Activated T-cell treated with anti-CD3 and anti-CD28 coated beads, Interleukin-2, amount 50 U/mL, for 24 hours (primary cell): ENCODE measurements at regions not wholly inside any gene's neighbourhood (a gene's known extent, or its start where the extent isn't known, plus 50 kb on each side); places are given as distances from the start of the nearest gene placed in this dataset.

ENCODE experiments used
- DNase-seq: peaks from one replicate; pipeline ENCODE4 v3.0.0-alpha.2; 2020
- H3K27ac Mint-ChIP-seq: 2 replicates; pipeline ENCODE4 v1.8.0; 2020; ENCODE audit warnings: mild to moderate bottlenecking, mixed read lengths
- H3K27me3 Mint-ChIP-seq: 2 replicates; pipeline ENCODE4 v1.8.0; 2020; ENCODE audit warnings: mixed read lengths
- H3K36me3 Mint-ChIP-seq: 2 replicates; pipeline ENCODE4 v1.8.0; 2020; ENCODE audit warnings: low read depth, mixed read lengths
- H3K4me1 Mint-ChIP-seq: 2 replicates; pipeline ENCODE4 v1.8.0; 2020; ENCODE audit warnings: low read depth, mixed read lengths
- H3K4me3 Mint-ChIP-seq: 2 replicates; pipeline ENCODE4 v1.8.0; 2020; ENCODE audit warnings: mild to moderate bottlenecking, moderate library complexity, mixed read lengths
- H3K9me3 Mint-ChIP-seq: 2 replicates; pipeline ENCODE4 v1.8.0; 2020; ENCODE audit warnings: mixed read lengths

- no peak for DNase-seq
- Mint-ChIP-seq H3K4me1 (no peaks in the 10 kb centered on the region), H3K9me3 (no peaks in the 10 kb centered on the region), H3K36me3 (no peaks in the 10 kb centered on the region), H3K27me3 (peaks cover 6% of the 10 kb centered on the region), H3K4me3 (no peak overlapping the region), H3K27ac (no peak overlapping the region)
Observed at GRCh38 chr6:99066044-99066443, 118.3 kb upstream of the FBXL4 start.

GRCh38 chr6:99064834-99065233, 117.1 kb upstream of the FBXL4 start:
- no peak for DNase-seq
- Mint-ChIP-seq H3K9me3 (no peaks in the 10 kb centered on the region), H3K4me3 (no peak overlapping the region), H3K4me1 (no peaks in the 10 kb centered on the region), H3K36me3 (no peaks in the 10 kb centered on the region), H3K27ac (no peak overlapping the region), H3K27me3 (peaks cover 4% of the 10 kb centered on the region)

GRCh38 chr6:99036672-99037071, 88.9 kb upstream of the FBXL4 start:
- no peaks in the 10 kb centered on the region for H3K4me1 Mint-ChIP-seq
- H3K27me3 Mint-ChIP-seq: peaks cover 10% of the 10 kb centered on the region
- H3K36me3 Mint-ChIP-seq: no peaks in the 10 kb centered on the region
- no peaks in the 10 kb centered on the region for H3K9me3 Mint-ChIP-seq
- no peak for DNase-seq
- H3K27ac Mint-ChIP-seq: no peak overlapping the region
- H3K4me3 Mint-ChIP-seq: no peak overlapping the region

- Mint-ChIP-seq H3K36me3 (no peaks in the 10 kb centered on the region), H3K27ac (no peak overlapping the region), H3K4me3 (no peak overlapping the region), H3K27me3 (peaks cover 3% of the 10 kb centered on the region), H3K9me3 (no peaks in the 10 kb centered on the region), H3K4me1 (no peaks in the 10 kb centered on the region)
- DNase-seq: no peak
Observed at GRCh38 chr6:99032396-99032795, 84.7 kb upstream of the FBXL4 start.

GRCh38 chr6:99031957-99032356, 84.2 kb upstream of the FBXL4 start:
- Mint-ChIP-seq H3K27me3 (peaks cover under 1% of the 10 kb centered on the region), H3K36me3 (no peaks in the 10 kb centered on the region), H3K4me1 (no peaks in the 10 kb centered on the region), H3K9me3 (no peaks in the 10 kb centered on the region), H3K4me3 (no peak overlapping the region), H3K27ac (no peak overlapping the region)
- DNase-seq: no peak

- Mint-ChIP-seq H3K4me3 (no peak overlapping the region), H3K9me3 (peaks cover 10% of the 10 kb centered on the region), H3K27ac (no peak overlapping the region), H3K4me1 (no peaks in the 10 kb centered on the region), H3K36me3 (peaks cover 2% of the 10 kb centered on the region), H3K27me3 (no peaks in the 10 kb centered on the region)
- no peak for DNase-seq
Observed at GRCh38 chr6:99030915-99031314, 83.2 kb upstream of the FBXL4 start.

GRCh38 chr6:99026135-99026534, 78.4 kb upstream of the FBXL4 start:
- no peaks in the 10 kb centered on the region for H3K27me3 Mint-ChIP-seq
- no peak overlapping the region for H3K4me3 Mint-ChIP-seq
- peaks cover 2% of the 10 kb centered on the region for H3K36me3 Mint-ChIP-seq
- peaks cover 15% of the 10 kb centered on the region for H3K9me3 Mint-ChIP-seq
- no peak overlapping the region for H3K27ac Mint-ChIP-seq
- no peak for DNase-seq
- H3K4me1 Mint-ChIP-seq: no peaks in the 10 kb centered on the region

- Mint-ChIP-seq H3K4me3 (no peak overlapping the region), H3K9me3 (peaks cover 15% of the 10 kb centered on the region), H3K27ac (no peak overlapping the region)
Observed at GRCh38 chr6:99024089-99024488, 76.3 kb upstream of the FBXL4 start.

GRCh38 chr6:99022039-99022609, 74.4 kb upstream of the FBXL4 start:
- H3K9me3 Mint-ChIP-seq: peaks cover 15% of the 10 kb centered on the region
- H3K27ac Mint-ChIP-seq: no peak overlapping the region
- H3K27me3 Mint-ChIP-seq: no peaks in the 10 kb centered on the region
- DNase-seq: no peak
- peaks cover 2% of the 10 kb centered on the region for H3K36me3 Mint-ChIP-seq
- no peak overlapping the region for H3K4me3 Mint-ChIP-seq
- H3K4me1 Mint-ChIP-seq: no peaks in the 10 kb centered on the region

More at GRCh38 chr6:99024089-99024488, 76.3 kb upstream of the FBXL4 start:
- Mint-ChIP-seq H3K27me3 (no peaks in the 10 kb centered on the region), H3K4me1 (no peaks in the 10 kb centered on the region), H3K36me3 (peaks cover 2% of the 10 kb centered on the region)
- no peak for DNase-seq

- no peak for DNase-seq
- no peak overlapping the region for H3K27ac Mint-ChIP-seq
Observed at GRCh38 chr6:99019381-99019780, 71.6 kb upstream of the FBXL4 start.

GRCh38 chr6:99017150-99017549, 69.4 kb upstream of the FBXL4 start:
- no peaks in the 10 kb centered on the region for H3K9me3 Mint-ChIP-seq
- H3K4me3 Mint-ChIP-seq: no peak overlapping the region
- no peak overlapping the region for H3K27ac Mint-ChIP-seq
- no peak for DNase-seq
- H3K4me1 Mint-ChIP-seq: peaks cover 3% of the 10 kb centered on the region
- no peaks in the 10 kb centered on the region for H3K36me3 Mint-ChIP-seq
- H3K27me3 Mint-ChIP-seq: no peaks in the 10 kb centered on the region

More at GRCh38 chr6:99019381-99019780, 71.6 kb upstream of the FBXL4 start:
- Mint-ChIP-seq H3K9me3 (no peaks in the 10 kb centered on the region), H3K27me3 (no peaks in the 10 kb centered on the region), H3K4me3 (no peak overlapping the region), H3K36me3 (no peaks in the 10 kb centered on the region), H3K4me1 (peaks cover 3% of the 10 kb centered on the region)

GRCh38 chr6:99016355-99016754, 68.6 kb upstream of the FBXL4 start:
- H3K4me1 Mint-ChIP-seq: peaks cover 3% of the 10 kb centered on the region

GRCh38 chr6:99014061-99014460, 66.3 kb upstream of the FBXL4 start:
- Mint-ChIP-seq H3K27ac (no peak overlapping the region), H3K9me3 (no peaks in the 10 kb centered on the region), H3K27me3 (peaks cover 7% of the 10 kb centered on the region), H3K4me1 (peaks cover 3% of the 10 kb centered on the region), H3K4me3 (no peak overlapping the region), H3K36me3 (no peaks in the 10 kb centered on the region)
- DNase-seq: no peak

More at GRCh38 chr6:99016355-99016754, 68.6 kb upstream of the FBXL4 start:
- H3K36me3 Mint-ChIP-seq: no peaks in the 10 kb centered on the region
- no peak overlapping the region for H3K4me3 Mint-ChIP-seq
- no peak overlapping the region for H3K27ac Mint-ChIP-seq
- H3K27me3 Mint-ChIP-seq: no peaks in the 10 kb centered on the region
- no peak for DNase-seq
- H3K9me3 Mint-ChIP-seq: no peaks in the 10 kb centered on the region

GRCh38 chr6:99013661-99014060, 65.9 kb upstream of the FBXL4 start:
- H3K27me3 Mint-ChIP-seq: peaks cover 8% of the 10 kb centered on the region

GRCh38 chr6:99013145-99013544, 65.4 kb upstream of the FBXL4 start:
- Mint-ChIP-seq H3K27me3 (peaks cover 13% of the 10 kb centered on the region), H3K9me3 (no peaks in the 10 kb centered on the region), H3K4me3 (no peak overlapping the region), H3K27ac (no peak overlapping the region), H3K36me3 (no peaks in the 10 kb centered on the region), H3K4me1 (peaks cover 3% of the 10 kb centered on the region)
- DNase-seq: no peak

More at GRCh38 chr6:99013661-99014060, 65.9 kb upstream of the FBXL4 start:
- Mint-ChIP-seq H3K27ac (no peak overlapping the region), H3K4me1 (peaks cover 3% of the 10 kb centered on the region), H3K36me3 (no peaks in the 10 kb centered on the region), H3K4me3 (no peak overlapping the region), H3K9me3 (no peaks in the 10 kb centered on the region)
- no peak for DNase-seq

- no peak for DNase-seq
- H3K27ac Mint-ChIP-seq: no peak overlapping the region
- H3K27me3 Mint-ChIP-seq: peaks cover 18% of the 10 kb centered on the region
- no peaks in the 10 kb centered on the region for H3K36me3 Mint-ChIP-seq
- no peaks in the 10 kb centered on the region for H3K9me3 Mint-ChIP-seq
- H3K4me3 Mint-ChIP-seq: no peak overlapping the region
- H3K4me1 Mint-ChIP-seq: no peaks in the 10 kb centered on the region
Observed at GRCh38 chr6:99011151-99011550, 63.4 kb upstream of the FBXL4 start.
